Adrenal gland (tissue), 9 donors: ENCODE measurements at regions not wholly inside any gene's neighbourhood (a gene's known extent, or its start where the extent isn't known, plus 50 kb on each side); places are given as distances from the start of the nearest gene placed in this dataset.

Experiments used
- DNase-seq, 7 donors: peaks; one replicate each; pipeline ENCODE4 v3.0.0-alpha.2; 2019 to 2020
- H3K27ac ChIP-seq, 5 donors: fragments of 200-600 bp; sonication (generic) in 4 of 5; 1 replicate in 3 of 5; 2 replicates in 2 of 5; pipeline versions ENCODE4 v1.5.1 to v1.8.0; 2016 to 2020; ENCODE audit warnings: mild to moderate bottlenecking in 1 of 5
- H3K27me3 ChIP-seq: fragments of 200-600 bp; 2 replicates; pipeline ENCODE4 v1.8.0; 2021
- H3K36me3 ChIP-seq, 2 donors: fragments of 200-600 bp; replicated peaks in 1 of 2; 1 replicate in 1 of 2; 2 replicates in 1 of 2; pipeline versions ENCODE4 v1.5.1 to v1.8.0; 2018 to 2022
- H3K4me1 ChIP-seq, 2 donors: fragments of 200-600 bp; replicated peaks in 1 of 2; 1 replicate in 1 of 2; 2 replicates in 1 of 2; pipeline versions ENCODE4 v1.5.1 to v1.8.0; 2018 to 2021
- H3K4me3 ChIP-seq, 4 donors: fragments of 200-600 bp; sonication (generic) in 3 of 4; one replicate each; pipeline ENCODE4 v1.5.1; 2016 to 2018
- H3K9me3 ChIP-seq, 3 donors: fragments of 200-600 bp; sonication (generic) in 1 of 3; replicated peaks in 1 of 3; 1 replicate in 2 of 3; 2 replicates in 1 of 3; pipeline versions ENCODE4 v1.5.1 to v1.8.0; 2016 to 2021
- CTCF ChIP-seq, 6 experiments: fragments of 450-650 bp in 4 of 6; fragments of 200-600 bp in 2 of 6; sonication (generic) in 1 of 6; IDR thresholded peaks; 1 replicate in 5 of 6; 2 replicates in 1 of 6; pipeline versions ENCODE4 v1.5.1 to v1.8.0; 2016 to 2021; ENCODE audit warnings: antibody characterized with exemption in 6 of 6, mild to moderate bottlenecking in 2 of 6, moderate library complexity in 1 of 6
- POLR2A ChIP-seq, 2 donors: fragments of 450-650 bp; IDR thresholded peaks; one replicate each; pipeline ENCODE4 v1.6.1; 2017; ENCODE audit warnings: antibody characterized with exemption in 2 of 2, mild to moderate bottlenecking in 2 of 2, moderate library complexity in 1 of 2
- WGBS, 4 donors: extraction: QIAGEN DNeasy Blood & Tissue Kit in 2 of 4; methylation state at CpG; one replicate each; pipeline versions ENCODE4 v1.1.5 to v1.1.7; 2013 to 2017; 5-methylcytosine and 5-hydroxymethylcytosine counted together
- intact Hi-C, 2 donors: fragments of 100-400 bp; cut with DNase I; formaldehyde crosslinking; loops; one replicate each; pipeline versions ENCODE4 v1.14.1 to v1.15.0; 2022 to 2023
- microRNA-seq, 3 donors: library from miRNA; unstranded; fragments of <30 nt; microRNA quantifications; one replicate each; pipeline ENCODE4, GENCODE V29; 2017 to 2020
- small RNA-seq, 2 donors: library from RNA; depleted of rRNA; stranded (forward); fragments of <200 nt; gene quantifications; one replicate each; pipeline ENCODE3, GENCODE V24; 2016
- donor health status: healthy with polysubstance abuse.
- donor health status: Bipolar disorder and iron deficiency.
- donor health status: DM: yes; HTN: yes; CAD: no.
- donor health status: DM: no; HTN: no; CAD: no.
- donor health status: DM: no; HTN: no; CAD: no.

- Histone ChIP-seq H3K4me3 (no peak overlapping the region), H3K9me3 (no peaks in the 10 kb centered on the region), H3K27ac (no peak overlapping the region), H3K36me3 (no peaks in the 10 kb centered on the region), H3K4me1 (peaks cover 0 to 6% of the 10 kb centered on the region in 2 donors), H3K27me3 (no peaks in the 10 kb centered on the region)
- WGBS, 4 donors: 96 to 100% (median 98%) methylated on average over 1 of the region's 1 CpG
- intact Hi-C loops: no loop called here
- TF ChIP-seq POLR2A (IDR thresholded peaks at IDR 0.05) (no peak), CTCF (IDR thresholded peaks at IDR 0.05) (no peak)
- DNase-seq: no peak
Observed at GRCh38 chr3:31479431-31479830, 53.3 kb upstream of the STT3B start.

GRCh38 chr3:31481697-31482096 lies 51.0 kb upstream of the STT3B start:
- H3K27ac ChIP-seq: no peak overlapping the region
- H3K9me3 ChIP-seq: no peaks in the 10 kb centered on the region
- H3K4me3 ChIP-seq: no peak overlapping the region
- 76 to 94% (median 85%) methylated on average over 3 of the region's 3 CpGs for WGBS, 4 donors
- TF ChIP-seq POLR2A (IDR thresholded peaks at IDR 0.05) (no peak), CTCF (IDR thresholded peaks at IDR 0.05) (no peak)
- H3K36me3 ChIP-seq: no peaks in the 10 kb centered on the region
- peaks cover 0 to 6% of the 10 kb centered on the region in 2 donors for H3K4me1 ChIP-seq
- no peaks in the 10 kb centered on the region for H3K27me3 ChIP-seq
- no peak for DNase-seq
- intact Hi-C loops: no loop called here

- Histone ChIP-seq H3K27ac (no peak overlapping the region), H3K9me3 (no peaks in the 10 kb centered on the region), H3K4me3 (no peak overlapping the region), H3K36me3 (no peaks in the 10 kb centered on the region), H3K27me3 (no peaks in the 10 kb centered on the region), H3K4me1 (no peaks in the 10 kb centered on the region)
- DNase-seq: no peak
- 82 to 91% (median 87%) methylated on average over 3 of the region's 3 CpGs for WGBS, 4 donors
- intact Hi-C loops: no loop called here
- no peak for TF ChIP-seq CTCF (IDR thresholded peaks at IDR 0.05)
- no peak for TF ChIP-seq POLR2A (IDR thresholded peaks at IDR 0.05)
Observed at GRCh38 chr3:31482493-31483200, 50.1 kb upstream of the STT3B start.

Small RNAs in the stretch of these regions (microRNA-seq; reads per million reads assigned to microRNA genes)
- gene MIR466: 56.9 to 93.4 (median 63.1) reads per million in 3 donors

Small RNAs in the stretch of these regions (small RNA-seq; reads per million reads assigned to genes)
- gene MIR466 (0.59 to 0.67 reads per million in 2 donors), gene RNA5SP127 (0 reads per million in 2 donors)
